Testis (tissue), 2 donors: ENCODE measurements at regions not wholly inside any gene's neighbourhood (a gene's known extent, or its start where the extent isn't known, plus 50 kb on each side); places are given as distances from the start of the nearest gene placed in this dataset.
"Not testable (repeated sequence)": the region's sequence is repeated elsewhere in the genome, so short reads cannot be mapped to it uniquely, and the experiment has no call there.

Experiments
- DNase-seq: peaks from one replicate; pipeline ENCODE4 v3.0.0-alpha.2; 2019
- H3K27ac ChIP-seq, 2 donors: fragments of 200-600 bp; sonication (generic); one replicate each; pipeline ENCODE4 v1.5.1; 2019
- H3K27me3 ChIP-seq: fragments of 200-600 bp; sonication (generic); one replicate; pipeline ENCODE4 v1.5.1; 2019
- H3K36me3 ChIP-seq: fragments of 200-600 bp; sonication (generic); one replicate; pipeline ENCODE4 v1.5.1; 2017; ENCODE audit warnings: low read depth; ENCODE audit errors: missing control alignments
- H3K4me1 ChIP-seq: fragments of 200-600 bp; sonication (generic); one replicate; pipeline ENCODE4 v1.5.1; 2019
- H3K4me3 ChIP-seq, 2 donors: fragments of 200-600 bp; sonication (generic); one replicate each; pipeline ENCODE4 v1.5.1; 2017 to 2019
- H3K9me3 ChIP-seq: fragments of 200-600 bp; sonication (generic); one replicate; pipeline ENCODE4 v1.5.1; 2017
- CTCF ChIP-seq, 3 experiments: fragments of 450-650 bp in 2 of 3; fragments of 200-600 bp in 1 of 3; sonication (generic) in 1 of 3; IDR thresholded peaks; one replicate each; pipeline ENCODE4 v1.5.1; 2016 to 2019; ENCODE audit warnings: antibody characterized with exemption in 3 of 3, mild to moderate bottlenecking in 2 of 3, moderate library complexity in 1 of 3
- POLR2A ChIP-seq: fragments of 450-650 bp; IDR thresholded peaks from one replicate; pipeline ENCODE4 v1.6.1; 2017; ENCODE audit warnings: antibody characterized with exemption, mild to moderate bottlenecking, moderate library complexity
- WGBS, 2 donors: methylation state at CpG; one replicate each; pipeline ENCODE4 v1.1.5; 2018; 5-methylcytosine and 5-hydroxymethylcytosine counted together
- intact Hi-C: fragments of 100-400 bp; cut with DNase I; formaldehyde crosslinking; loops from one replicate; pipeline ENCODE4 v1.15.1; 2023; ENCODE audit warnings: low total_unique reads

- Histone ChIP-seq H3K36me3 (no peaks in the 10 kb centered on the region), H3K9me3 (no peaks in the 10 kb centered on the region), H3K4me1 (no peaks in the 10 kb centered on the region), H3K4me3 (no peak overlapping the region), H3K27me3 (no peaks in the 10 kb centered on the region), H3K27ac (no peak overlapping the region)
- no peak for DNase-seq
- TF ChIP-seq CTCF (IDR thresholded peaks at IDR 0.05) (no peak), POLR2A (no peak)
- intact Hi-C loops: no loop called here
Observed at GRCh38 chr5:92051741-92052140, 668.6 kb upstream of the ARRDC3 start.

DNA sequence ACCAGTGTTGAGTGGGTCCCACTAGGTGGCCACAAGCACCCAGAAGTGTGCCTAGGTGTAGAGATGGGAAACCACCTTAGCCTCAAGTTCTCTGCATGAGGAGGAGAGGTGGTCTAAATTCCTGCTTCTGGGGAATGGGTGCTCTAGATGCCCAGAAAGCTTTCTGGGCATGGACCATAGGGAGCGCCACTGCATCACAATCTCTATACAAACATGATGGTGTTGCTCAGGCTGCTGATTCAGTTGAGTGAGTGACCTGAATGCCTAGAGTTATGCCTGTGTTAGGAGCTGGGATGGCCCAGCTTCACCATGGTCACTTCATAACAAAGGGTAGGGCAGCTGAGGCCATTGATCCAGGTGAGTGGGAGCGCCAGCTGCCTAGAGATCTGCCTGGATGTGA, 667.9 kb upstream of the ARRDC3 start:
- Histone ChIP-seq H3K4me3 (no peak overlapping the region), H3K27me3 (no peaks in the 10 kb centered on the region), H3K36me3 (no peaks in the 10 kb centered on the region), H3K4me1 (no peaks in the 10 kb centered on the region), H3K27ac (no peak overlapping the region), H3K9me3 (no peaks in the 10 kb centered on the region)
- DNase-seq: no peak
- 97 to 100% methylated on average over 2 of the region's 2 CpGs for WGBS, 2 donors
- TF ChIP-seq CTCF (IDR thresholded peaks at IDR 0.05) (no peak), POLR2A (no peak)
- intact Hi-C loops: no loop called here

DNA sequence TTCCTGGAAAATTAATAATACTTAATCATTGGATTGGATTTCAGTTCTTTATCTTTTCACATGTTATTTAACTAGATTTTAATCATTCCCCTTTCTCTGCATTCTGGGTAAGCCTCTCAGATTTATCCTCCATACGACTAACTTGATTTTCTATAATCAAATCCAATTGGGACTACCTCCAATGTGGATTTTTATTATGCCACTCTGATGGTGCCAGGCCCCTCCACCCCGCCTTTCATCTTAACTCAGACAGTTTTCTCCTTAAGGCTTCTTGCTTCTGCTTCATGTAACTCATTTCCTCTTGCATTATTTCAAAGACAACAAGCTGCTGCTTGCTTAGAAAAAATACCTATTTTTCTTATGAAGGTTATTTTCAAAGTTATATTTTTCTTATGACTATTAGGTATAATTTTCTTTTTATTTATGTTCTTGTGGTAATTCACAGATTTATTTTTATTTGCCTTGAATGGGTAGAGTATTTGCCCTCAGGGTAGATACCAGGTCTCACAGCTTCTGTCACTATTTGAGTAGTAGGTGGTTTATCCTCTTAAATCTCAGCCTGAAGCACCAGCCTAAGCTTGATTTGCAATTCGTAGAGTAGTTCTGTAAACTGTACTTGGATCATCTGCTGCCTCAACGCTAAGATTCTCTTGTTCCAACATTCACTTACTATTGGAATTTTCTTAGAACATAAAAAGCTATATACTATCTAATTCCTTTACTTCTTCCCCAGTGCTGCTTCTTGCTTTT, 659.0 kb upstream of the ARRDC3 start:
- no peak for DNase-seq
- intact Hi-C loops: no loop called here
- 77 to 81% methylated on average over 4 of the region's 4 CpGs for WGBS, 2 donors

DNA sequence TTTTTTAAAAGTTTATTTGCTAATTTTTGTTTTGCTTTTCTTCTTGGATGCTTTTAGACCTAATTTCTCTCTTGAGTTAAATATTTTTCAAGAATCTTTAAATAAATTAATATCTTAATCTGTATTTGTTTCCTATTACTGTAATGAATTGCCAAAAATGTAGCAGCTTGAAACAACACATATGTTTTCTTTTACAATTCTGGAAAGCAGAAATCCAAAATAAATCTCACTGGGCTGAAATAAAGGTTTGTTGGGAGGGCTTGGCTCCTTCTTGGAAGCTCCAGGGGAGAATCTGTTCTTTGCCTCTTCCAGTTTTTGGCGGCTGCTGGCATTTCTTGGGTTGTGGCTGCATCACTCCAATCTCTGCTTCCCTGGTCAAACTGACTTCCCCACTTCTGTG, 658.1 kb upstream of the ARRDC3 start:
- Histone ChIP-seq H3K27ac (no peak overlapping the region), H3K4me1 (no peaks in the 10 kb centered on the region), H3K36me3 (no peaks in the 10 kb centered on the region), H3K27me3 (no peaks in the 10 kb centered on the region), H3K9me3 (no peaks in the 10 kb centered on the region), H3K4me3 (no peak overlapping the region)
- DNase-seq: no peak
- intact Hi-C loops: no loop called here
- WGBS, 2 donors: 61 to 77% methylated on average over 1 of the region's 1 CpG
- no peak for TF ChIP-seq CTCF (IDR thresholded peaks at IDR 0.05)
- TF ChIP-seq POLR2A: no peak

More for the DNA sequence above, 659.0 kb upstream of the ARRDC3 start:
- TF ChIP-seq POLR2A: no peak
- TF ChIP-seq CTCF (IDR thresholded peaks at IDR 0.05): no peak
- Histone ChIP-seq H3K27me3 (no peaks in the 10 kb centered on the region), H3K4me1 (no peaks in the 10 kb centered on the region), H3K36me3 (no peaks in the 10 kb centered on the region), H3K4me3 (no peak overlapping the region), H3K27ac (no peak overlapping the region), H3K9me3 (no peaks in the 10 kb centered on the region)

- intact Hi-C loops, H3K9me3 ChIP-seq, H3K4me3 ChIP-seq, H3K27ac ChIP-seq, H3K4me1 ChIP-seq, DNase-seq, H3K36me3 ChIP-seq, H3K27me3 ChIP-seq: not testable (repeated sequence)
- 85 to 98% methylated on average over 2 of the region's 2 CpGs for WGBS, 2 donors
Observed at GRCh38 chr5:92029792-92030191, 646.7 kb upstream of the ARRDC3 start.
